HG02623 (cell line): ENCODE measurements at regions not wholly inside any gene's neighbourhood (a gene's known extent, or its start where the extent isn't known, plus 50 kb on each side); places are given as distances from the start of the nearest gene placed in this dataset.

ENCODE experiments used
- ATAC-seq: cut with Tn5 transposase; IDR thresholded peaks from one replicate; pipeline ENCODE4 v1.9.1; 2021; ENCODE audit warnings: moderate library complexity; ENCODE audit not compliant: unreplicated experiment

GRCh38 chr14:100436745-100437406, 113.7 kb downstream of the SLC25A47 start:
- ATAC-seq: no peak

GRCh38 chr14:100438271-100438670, 115.1 kb downstream of the SLC25A47 start:
- ATAC-seq: no peak

GRCh38 chr14:100438678-100439592, 115.8 kb downstream of the SLC25A47 start:
- ATAC-seq: no peak

DNA sequence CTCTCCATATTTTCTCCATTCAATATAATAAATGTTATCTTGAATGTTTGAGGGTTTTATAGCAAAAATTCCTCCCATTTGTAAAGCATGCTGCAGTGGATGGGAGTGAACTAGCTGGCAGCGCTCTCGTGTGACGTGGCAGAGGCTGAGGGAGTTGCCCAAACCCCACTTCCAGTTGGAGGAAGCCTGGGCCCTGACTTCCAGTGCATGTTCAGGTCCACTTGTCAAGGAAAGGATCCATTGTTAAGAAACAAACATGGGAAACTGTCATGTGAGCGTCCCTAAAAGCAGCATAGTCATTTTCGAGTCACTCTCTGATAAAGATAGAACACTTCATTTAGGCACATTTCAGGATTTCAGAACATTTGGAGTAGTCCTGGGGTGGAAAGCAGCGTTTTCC, 116.6 kb downstream of the SLC25A47 start:
- ATAC-seq: no peak

DNA sequence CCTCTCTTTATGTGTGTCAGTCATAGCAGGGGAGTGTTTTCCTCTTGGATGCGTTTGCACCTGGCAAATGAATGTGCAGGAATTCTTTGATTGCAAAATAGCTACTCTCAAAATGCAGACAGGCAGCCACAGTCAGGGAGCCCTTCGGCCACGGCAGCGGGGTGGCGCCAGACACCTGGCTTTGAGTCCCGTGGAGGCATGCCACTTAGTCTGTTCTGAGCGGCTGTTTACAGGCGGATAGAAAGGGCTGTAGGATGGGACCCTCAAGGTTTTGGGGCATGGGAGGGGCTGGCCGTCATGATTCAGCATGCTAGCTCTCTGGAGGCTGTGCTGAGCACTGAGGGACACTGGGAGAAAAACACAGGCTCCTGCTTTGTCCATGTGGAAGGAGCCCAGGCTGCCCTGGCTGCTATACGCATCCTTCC, 117.1 kb downstream of the SLC25A47 start:
- no peak for ATAC-seq

DNA sequence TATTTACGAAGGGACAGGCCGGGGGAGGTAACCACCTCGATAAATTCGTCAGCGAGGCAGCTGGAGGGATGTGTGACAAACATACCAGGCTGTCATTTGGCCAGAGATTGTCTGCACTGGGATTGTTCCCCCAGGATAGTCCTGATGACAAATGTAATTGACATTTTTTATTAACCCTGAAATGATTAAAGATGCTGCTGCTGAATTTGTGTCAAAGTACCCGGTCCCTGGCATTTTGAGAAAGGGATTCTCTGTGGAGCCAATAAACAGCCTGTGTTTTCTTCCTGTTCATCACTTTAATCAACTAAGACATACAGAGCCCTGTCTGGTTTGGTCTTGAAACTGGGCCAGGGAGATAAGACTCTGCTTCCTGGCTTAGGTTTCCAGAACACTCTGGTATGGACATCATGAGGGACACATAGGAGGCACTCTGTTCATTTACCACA, 117.6 kb downstream of the SLC25A47 start:
- ATAC-seq: no peak

DNA sequence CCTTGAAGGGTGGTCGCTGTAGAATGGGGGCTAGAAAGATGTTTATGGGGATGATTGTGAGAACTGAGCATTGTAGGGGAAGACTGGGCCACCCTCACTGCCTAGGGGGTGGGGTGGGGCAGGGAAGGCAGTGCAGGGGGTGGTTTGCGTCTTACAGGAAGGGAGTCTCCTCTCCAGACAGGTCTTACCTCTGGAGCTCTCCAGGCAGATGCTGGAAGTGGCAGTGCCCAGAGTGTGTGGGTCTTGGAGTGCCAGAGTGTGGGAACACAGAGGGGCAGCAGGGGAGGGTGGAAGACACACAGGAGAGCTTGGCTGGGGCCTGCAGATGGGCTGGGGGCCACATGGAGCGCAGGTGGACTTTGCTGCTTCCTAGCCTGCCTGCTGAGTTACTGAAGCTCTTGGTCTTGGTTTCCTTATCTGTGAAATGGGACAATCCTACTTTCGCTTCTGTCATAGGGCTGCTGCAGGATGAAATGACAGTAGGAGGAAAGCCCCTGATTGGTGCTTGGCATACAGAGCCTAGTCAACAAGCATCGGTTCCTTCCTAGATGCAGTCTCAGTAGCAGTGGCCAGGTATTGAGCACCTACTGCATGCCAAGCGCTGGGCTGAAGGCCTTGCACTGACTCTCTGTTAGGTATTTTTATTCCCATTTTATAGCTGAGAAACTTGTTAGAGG, 118.3 kb downstream of the SLC25A47 start:
- no peak for ATAC-seq

- no peak for ATAC-seq
These were observed 118.9 kb downstream of the SLC25A47 start for GRCh38 chr14:100442036-100442435.

DNA sequence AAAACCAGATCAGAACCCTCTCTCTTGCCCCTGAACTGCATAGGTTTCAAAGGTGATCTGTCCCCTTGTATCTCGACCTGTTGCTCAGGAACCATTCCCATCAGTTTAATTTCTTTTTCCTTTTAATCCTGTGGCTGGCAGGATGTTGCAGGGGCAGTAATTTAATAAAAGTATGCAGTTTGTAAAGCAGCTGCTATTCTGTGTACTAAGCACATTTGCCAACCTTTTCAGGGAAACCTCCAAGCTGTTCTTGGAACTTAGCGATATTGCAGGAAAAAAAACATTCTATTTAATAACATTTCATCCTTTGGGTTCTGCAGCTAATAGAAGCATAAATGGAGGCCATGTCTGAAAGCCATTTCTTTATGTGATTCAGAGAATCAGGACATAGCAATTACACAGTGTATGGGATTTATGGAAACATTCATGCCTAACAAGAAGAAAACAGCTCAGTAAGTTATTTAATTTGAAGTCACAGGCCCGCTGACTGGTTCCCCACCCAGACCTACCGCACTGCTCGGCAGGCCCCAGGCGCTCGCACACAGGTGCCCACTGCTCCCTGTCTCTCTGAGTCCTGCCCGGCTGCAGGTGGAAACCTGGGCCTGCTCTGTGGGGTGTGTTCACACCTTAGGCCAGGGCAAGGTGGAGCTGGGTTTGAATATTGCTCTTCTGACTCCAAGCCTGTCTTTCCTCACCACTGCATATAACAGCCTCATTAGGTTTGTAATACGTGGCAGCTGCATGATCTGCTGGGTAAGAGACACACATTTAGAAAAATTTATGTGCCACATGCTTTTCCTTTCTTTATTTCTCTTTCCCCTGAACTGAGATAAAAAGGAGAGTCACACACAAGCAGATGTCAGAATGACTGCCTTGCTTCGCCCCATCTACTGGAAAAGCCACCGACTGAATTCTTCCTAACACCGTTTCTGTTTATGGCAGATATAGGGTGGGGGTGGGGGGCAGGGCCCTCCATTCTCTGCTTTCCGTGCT, 119.7 kb downstream of the SLC25A47 start:
- no peak for ATAC-seq

DNA sequence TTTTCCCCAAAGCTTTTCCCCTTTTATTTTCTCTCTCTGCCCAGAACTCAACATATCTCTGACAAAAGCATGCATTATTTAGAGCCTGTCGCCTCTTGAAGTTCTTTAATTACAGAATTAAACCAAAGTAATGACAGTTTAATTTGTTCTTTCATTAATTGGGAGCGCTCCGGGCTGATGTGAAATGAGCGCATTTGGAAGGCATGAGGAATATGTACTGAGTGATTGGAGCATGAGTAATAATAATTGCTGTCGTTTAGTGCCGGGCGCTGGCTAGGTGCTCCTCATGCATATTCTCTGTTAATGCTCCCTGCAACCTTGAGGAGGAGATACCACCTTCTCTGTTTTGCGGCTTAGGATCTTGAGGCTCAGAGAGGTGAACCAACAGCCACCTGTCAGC, 120.5 kb downstream of the SLC25A47 start:
- ATAC-seq: no peak

DNA sequence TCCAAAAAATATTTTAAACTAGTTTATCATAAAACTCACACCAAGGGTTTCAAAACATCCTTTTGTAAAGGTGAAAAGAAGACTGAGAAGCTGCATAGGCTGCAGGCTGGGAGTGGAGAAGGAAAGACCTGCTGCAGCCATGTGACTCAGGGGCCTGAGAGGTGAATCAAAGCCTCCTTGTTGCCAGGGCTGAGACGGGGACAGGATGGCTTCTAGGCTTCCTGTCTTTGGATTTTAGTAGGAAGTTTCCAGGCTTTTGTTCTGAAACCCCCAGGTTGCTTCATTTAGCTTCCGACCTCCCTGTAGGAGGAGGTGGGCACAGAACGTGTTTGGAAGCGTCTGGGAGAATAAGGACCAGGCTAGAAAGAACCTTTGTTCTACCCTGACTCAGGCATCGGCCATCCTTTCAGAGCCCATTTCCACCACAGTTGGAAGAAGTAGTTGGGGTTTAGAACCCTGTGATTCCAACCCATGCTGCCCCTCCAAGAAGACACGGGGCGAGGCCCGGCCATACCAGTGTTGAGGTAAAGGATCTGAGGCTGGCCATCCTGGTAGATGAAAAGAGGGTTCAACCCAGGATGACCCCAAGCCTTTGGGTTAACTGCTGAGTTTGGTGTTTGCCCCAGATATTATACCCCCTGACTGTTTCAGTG, 122.4 kb downstream of the SLC25A47 start:
- ATAC-seq: no peak

DNA sequence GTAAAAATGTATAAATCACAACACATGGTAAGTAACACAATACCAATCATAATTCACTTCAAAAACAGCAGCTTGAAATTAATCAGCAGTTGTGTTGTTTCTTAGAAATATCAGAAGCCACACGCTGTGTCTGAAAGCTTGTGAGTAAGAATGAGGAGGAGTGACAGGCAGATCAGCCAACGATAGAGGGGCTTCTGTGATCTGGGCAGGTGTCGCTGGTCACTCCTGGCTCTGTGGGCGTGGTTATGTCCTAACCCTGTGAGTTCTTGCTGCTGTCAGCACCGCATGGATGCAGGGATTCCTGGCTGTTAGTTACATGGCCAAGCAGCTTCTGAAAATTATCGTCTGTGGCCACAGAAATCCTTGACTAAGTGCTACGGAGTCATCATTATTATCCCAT, 123.4 kb downstream of the SLC25A47 start:
- ATAC-seq: no peak

- ATAC-seq: no peak
These were observed 125.2 kb downstream of the SLC25A47 start for GRCh38 chr14:100448376-100448775.

- ATAC-seq: no peak
These were observed 126.3 kb downstream of the SLC25A47 start for GRCh38 chr14:100449225-100449987.

- ATAC-seq: no peak
These were observed 126.9 kb downstream of the SLC25A47 start for GRCh38 chr14:100450049-100450448.

DNA sequence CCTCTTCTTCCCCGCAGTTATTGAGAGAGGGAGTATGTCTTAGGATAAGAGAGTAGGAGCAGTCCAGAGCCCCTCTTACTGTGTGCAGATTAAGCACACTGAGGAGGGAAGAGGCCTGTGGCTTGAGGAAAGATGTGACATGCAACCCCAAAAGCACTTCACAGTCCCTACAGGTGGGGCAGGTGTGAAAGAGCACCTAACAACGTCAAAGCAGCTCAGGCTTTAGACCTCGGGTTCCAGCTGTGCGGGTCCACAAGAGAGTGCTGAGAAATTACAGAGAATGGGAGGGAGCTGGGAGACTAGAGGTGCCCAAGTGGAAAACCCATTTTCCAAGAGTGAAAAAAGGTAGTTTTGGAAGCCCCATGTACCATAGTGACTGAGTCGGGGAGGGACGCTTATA, 127.6 kb downstream of the SLC25A47 start:
- ATAC-seq: no peak

GRCh38 chr14:100451264-100451663, 128.1 kb downstream of the SLC25A47 start:
- ATAC-seq: no peak

DNA sequence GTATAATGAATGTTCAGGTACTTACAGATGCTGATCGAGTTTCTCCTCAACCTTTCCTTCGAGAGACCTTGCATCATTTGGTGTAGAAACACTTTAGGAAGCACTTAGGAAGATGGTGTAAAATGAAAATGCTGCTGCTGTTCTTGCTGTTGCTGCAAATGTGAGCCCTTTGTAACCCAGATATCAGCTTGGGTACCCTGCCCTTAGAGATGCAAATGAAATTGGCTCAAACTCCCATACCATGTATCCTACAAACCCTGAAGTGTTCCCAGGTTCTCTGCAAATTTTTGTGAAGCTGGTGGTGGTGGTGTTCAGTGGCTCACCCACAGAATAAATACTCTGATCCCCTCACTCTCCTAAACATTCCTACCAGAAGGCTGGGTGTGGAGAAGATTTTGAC, 130.8 kb downstream of the SLC25A47 start:
- no peak for ATAC-seq

DNA sequence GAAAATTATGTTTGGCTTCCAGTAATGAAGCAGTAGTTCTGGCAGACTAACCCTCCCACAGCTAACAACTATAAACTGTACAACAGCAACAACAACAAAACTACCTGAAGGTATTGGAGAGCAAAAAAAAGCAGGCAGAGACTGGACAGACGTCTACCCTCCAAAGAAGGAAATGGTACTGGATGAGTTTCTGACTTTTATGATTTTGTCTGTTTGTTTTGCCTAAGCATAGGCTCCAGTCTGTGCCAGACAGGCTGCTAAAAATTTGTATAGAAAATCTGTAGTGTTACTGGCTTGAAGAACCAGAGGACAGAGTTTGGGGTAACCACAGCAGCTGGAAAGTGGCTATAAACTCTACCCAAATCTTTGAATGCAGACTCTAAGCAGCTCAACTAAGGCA, 131.3 kb downstream of the SLC25A47 start:
- ATAC-seq: no peak
